WTC11 (cell line): ENCODE measurements at regions not wholly inside any gene's neighbourhood (a gene's known extent, or its start where the extent isn't known, plus 50 kb on each side); places are given as distances from the start of the nearest gene placed in this dataset.

Experiments used
- ATAC-seq: fragments of 200-7000 bp; cut with Tn5 transposase; 2 replicates; pipeline ENCODE4 v1.10.0; 2021; ENCODE audit warnings: mild to moderate bottlenecking, moderate library complexity
- CTCF ChIA-PET: fragments of 300-600 bp; sonication (Branson Sonifier 250); formaldehyde crosslinking; loops from one replicate; lab custom pipeline; 2021; ENCODE audit warnings: antibody characterized with exemption; lab: Charles Lee
- POLR2A ChIA-PET: fragments of 350-600 bp; sonication (Branson Sonifier 250); formaldehyde crosslinking; loops from one replicate; lab custom pipeline; 2021; ENCODE audit warnings: antibody characterized with exemption; lab: Charles Lee
- DNase-seq: peaks from one replicate; pipeline ENCODE4 v3.0.0; 2021; ENCODE audit warnings: low spot score
- H3K27ac Mint-ChIP-seq: 2 replicates; pipeline ENCODE4 v1.8.0; 2021; ENCODE audit warnings: mixed read lengths
- H3K27me3 Mint-ChIP-seq: 2 replicates; pipeline ENCODE4 v1.8.0; 2021; ENCODE audit warnings: low read depth, mild to moderate bottlenecking, moderate library complexity, mixed read lengths
- H3K36me3 Mint-ChIP-seq: 2 replicates; pipeline ENCODE4 v1.8.0; 2021; ENCODE audit warnings: mixed read lengths
- H3K4me1 Mint-ChIP-seq: 2 replicates; pipeline ENCODE4 v1.8.0; 2022; ENCODE audit warnings: mixed read lengths
- H3K4me3 Mint-ChIP-seq: 2 replicates; pipeline ENCODE4 v1.8.0; 2021; ENCODE audit warnings: mild to moderate bottlenecking, moderate library complexity, mixed read lengths
- H3K9me3 Mint-ChIP-seq: 2 replicates; pipeline ENCODE4 v1.8.0; 2021; ENCODE audit warnings: mixed read lengths
- CBFB ChIP-seq: sonication (generic); formaldehyde crosslinking; IDR thresholded peaks from 2 replicates; pipeline ENCODE4 v1.8.1; 2022; ENCODE audit warnings: mild to moderate bottlenecking, low read depth, missing genetic modification reagents
- HMGA2 ChIP-seq: fragments of 250-450 bp; sonication (Bioruptor Pico); IDR thresholded peaks from 2 replicates; pipeline ENCODE4 v1.4.0; 2021; ENCODE audit warnings: mild to moderate bottlenecking, moderate library complexity
- JAZF1 ChIP-seq: fragments of 250-450 bp; sonication (Bioruptor Pico); IDR thresholded peaks from 2 replicates; pipeline ENCODE4 v1.9.0; 2021; ENCODE audit warnings: moderate library complexity, mild to moderate bottlenecking, inconsistent platforms
- JUN ChIP-seq: sonication (generic); formaldehyde crosslinking; IDR thresholded peaks from 2 replicates; pipeline ENCODE4 v1.8.0; 2023; ENCODE audit warnings: mild to moderate bottlenecking, missing genetic modification reagents
- NFE2L1 ChIP-seq: sonication (generic); formaldehyde crosslinking; IDR thresholded peaks from 2 replicates; pipeline ENCODE4 v1.8.1; 2023; ENCODE audit warnings: missing genetic modification reagents
- NFYB ChIP-seq: sonication (generic); formaldehyde crosslinking; conservative IDR thresholded peaks from 2 replicates; pipeline ENCODE4 v1.8.0; 2022; ENCODE audit warnings: low read depth, missing genetic modification reagents
- NR1H2 ChIP-seq: sonication (generic); formaldehyde crosslinking; IDR thresholded peaks from 2 replicates; pipeline ENCODE4 v1.9.0; 2021; ENCODE audit warnings: mild to moderate bottlenecking, moderate library complexity, missing genetic modification reagents
- NR3C1 ChIP-seq: sonication (generic); formaldehyde crosslinking; conservative IDR thresholded peaks from 2 replicates; pipeline ENCODE4 v1.8.1; 2023; ENCODE audit warnings: low read depth, mild to moderate bottlenecking, missing genetic modification reagents
- OVOL2 ChIP-seq: fragments of 250-450 bp; sonication (Bioruptor Pico); IDR thresholded peaks from 2 replicates; pipeline ENCODE4 v1.9.0; 2021; ENCODE audit warnings: mild to moderate bottlenecking, borderline replicate concordance
- RORB ChIP-seq: fragments of 250-450 bp; sonication (Bioruptor Pico); IDR thresholded peaks from 2 replicates; pipeline ENCODE4 v1.9.0; 2021; ENCODE audit warnings: mild to moderate bottlenecking
- ZNF423 ChIP-seq: fragments of 250-450 bp; sonication (Bioruptor Pico); IDR thresholded peaks from 2 replicates; pipeline ENCODE4 v2.1.2; 2022; ENCODE audit warnings: mild to moderate bottlenecking, moderate library complexity
- ZNF671 ChIP-seq: fragments of 250-450 bp; sonication (Bioruptor Pico); IDR thresholded peaks from 2 replicates; pipeline ENCODE4 v1.8.0; 2021; ENCODE audit warnings: mild to moderate bottlenecking
- TF ChIP-seq, protein P1 (sequence below): sonication (generic); formaldehyde crosslinking; IDR thresholded peaks from 2 replicates; pipeline ENCODE4 v1.8.1; 2022; ENCODE audit warnings: low read depth, missing genetic modification reagents, borderline replicate concordance
- TF ChIP-seq, protein P2 (sequence below): sonication (generic); formaldehyde crosslinking; IDR thresholded peaks from 2 replicates; pipeline ENCODE4 v1.8.1; 2023; ENCODE audit warnings: mild to moderate bottlenecking, moderate library complexity, missing genetic modification reagents
- TF ChIP-seq, protein P3 (sequence below): fragments of 250-450 bp; sonication (Bioruptor Pico); IDR thresholded peaks from 2 replicates; pipeline ENCODE4 v1.9.0; 2021; ENCODE audit warnings: mild to moderate bottlenecking
- TF ChIP-seq, protein P4 (sequence below): sonication (generic); formaldehyde crosslinking; conservative IDR thresholded peaks from 2 replicates; pipeline ENCODE4 v1.8.1; 2023; ENCODE audit warnings: mild to moderate bottlenecking, low read depth, missing genetic modification reagents, moderate library complexity
- TF ChIP-seq, protein P5 (sequence below): sonication (generic); formaldehyde crosslinking; IDR thresholded peaks from 2 replicates; pipeline ENCODE4 v1.8.1; 2022; ENCODE audit warnings: low read depth, mild to moderate bottlenecking, moderate library complexity, missing genetic modification reagents, borderline replicate concordance
- TF ChIP-seq, protein P6 (sequence below): sonication (generic); formaldehyde crosslinking; IDR thresholded peaks from 2 replicates; pipeline ENCODE4 v1.8.1; 2023; ENCODE audit warnings: mild to moderate bottlenecking, missing genetic modification reagents, borderline replicate concordance
- TF ChIP-seq, protein P7 (sequence below): sonication (generic); formaldehyde crosslinking; IDR thresholded peaks from 2 replicates; pipeline ENCODE4 v1.8.0; 2023; ENCODE audit warnings: missing genetic modification reagents, mild to moderate bottlenecking, borderline replicate concordance

DNA sequence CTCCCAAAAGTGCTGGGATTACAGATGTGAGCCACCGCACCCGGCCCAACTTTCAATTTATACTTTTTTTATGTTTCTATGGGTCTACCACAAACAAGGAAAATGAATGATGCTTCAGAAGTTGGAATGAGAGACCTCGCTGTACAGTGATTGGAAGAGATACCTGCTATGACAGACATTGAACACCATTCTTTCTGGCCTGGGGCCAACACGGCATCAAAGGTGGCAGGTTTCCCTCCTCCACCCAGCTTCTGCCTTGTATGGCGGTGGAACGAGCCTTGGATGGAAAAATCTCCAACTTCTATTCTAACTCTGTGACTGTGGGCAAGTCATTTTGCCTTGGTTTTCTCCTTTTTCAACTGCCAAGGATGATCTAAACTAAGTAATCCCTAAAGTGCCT, 117.8 kb upstream of the FAM174B start:
- Mint-ChIP-seq H3K4me1 (no peaks in the 10 kb centered on the region), H3K36me3 (peaks cover 8% of the 10 kb centered on the region), H3K9me3 (peaks cover 4% of the 10 kb centered on the region; the same call in 1 of the 2 replicates), H3K27ac (no peak overlapping the region), H3K4me3 (no peak overlapping the region), H3K27me3 (no peaks in the 10 kb centered on the region)
- no peak for ATAC-seq
- DNase-seq = no peak
- CTCF ChIA-PET = interaction anchor here (1.1 kb wide), 1 partner anchor 24 kb away, joined by 3 read pairs; no protein-coding TSS in a partner anchor
- POLR2A ChIA-PET = interaction anchor here (0.7 kb wide), 1 partner anchor 127 kb away, joined by 5 read pairs; no protein-coding TSS in a partner anchor
- no peak for TF ChIP-seq NFE2L1 (CRISPR knock-in tag)
- TF ChIP-seq ZNF671 (CRISPR knock-in tag) = no peak
- no peak for TF ChIP-seq ZNF423 (CRISPR knock-in tag)
- no peak for TF ChIP-seq NFYB (CRISPR knock-in tag)
- TF ChIP-seq, protein P1, sequence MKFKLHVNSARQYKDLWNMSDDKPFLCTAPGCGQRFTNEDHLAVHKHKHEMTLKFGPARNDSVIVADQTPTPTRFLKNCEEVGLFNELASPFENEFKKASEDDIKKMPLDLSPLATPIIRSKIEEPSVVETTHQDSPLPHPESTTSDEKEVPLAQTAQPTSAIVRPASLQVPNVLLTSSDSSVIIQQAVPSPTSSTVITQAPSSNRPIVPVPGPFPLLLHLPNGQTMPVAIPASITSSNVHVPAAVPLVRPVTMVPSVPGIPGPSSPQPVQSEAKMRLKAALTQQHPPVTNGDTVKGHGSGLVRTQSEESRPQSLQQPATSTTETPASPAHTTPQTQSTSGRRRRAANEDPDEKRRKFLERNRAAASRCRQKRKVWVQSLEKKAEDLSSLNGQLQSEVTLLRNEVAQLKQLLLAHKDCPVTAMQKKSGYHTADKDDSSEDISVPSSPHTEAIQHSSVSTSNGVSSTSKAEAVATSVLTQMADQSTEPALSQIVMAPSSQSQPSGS (CRISPR knock-in tag) = no peak
- TF ChIP-seq JAZF1 (CRISPR knock-in tag) = no peak
- TF ChIP-seq, protein P2, sequence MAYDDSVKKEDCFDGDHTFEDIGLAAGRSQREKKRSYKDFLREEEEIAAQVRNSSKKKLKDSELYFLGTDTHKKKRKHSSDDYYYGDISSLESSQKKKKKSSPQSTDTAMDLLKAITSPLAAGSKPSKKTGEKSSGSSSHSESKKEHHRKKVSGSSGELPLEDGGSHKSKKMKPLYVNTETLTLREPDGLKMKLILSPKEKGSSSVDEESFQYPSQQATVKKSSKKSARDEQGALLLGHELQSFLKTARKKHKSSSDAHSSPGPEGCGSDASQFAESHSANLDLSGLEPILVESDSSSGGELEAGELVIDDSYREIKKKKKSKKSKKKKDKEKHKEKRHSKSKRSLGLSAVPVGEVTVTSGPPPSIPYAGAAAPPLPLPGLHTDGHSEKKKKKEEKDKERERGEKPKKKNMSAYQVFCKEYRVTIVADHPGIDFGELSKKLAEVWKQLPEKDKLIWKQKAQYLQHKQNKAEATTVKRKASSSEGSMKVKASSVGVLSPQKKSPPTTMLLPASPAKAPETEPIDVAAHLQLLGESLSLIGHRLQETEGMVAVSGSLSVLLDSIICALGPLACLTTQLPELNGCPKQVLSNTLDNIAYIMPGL (CRISPR knock-in tag) = no peak
- no peak for TF ChIP-seq NR1H2 (CRISPR knock-in tag)
- TF ChIP-seq CBFB (CRISPR knock-in tag) = no peak
- TF ChIP-seq OVOL2 (CRISPR knock-in tag) = no peak
- TF ChIP-seq, protein P3, sequence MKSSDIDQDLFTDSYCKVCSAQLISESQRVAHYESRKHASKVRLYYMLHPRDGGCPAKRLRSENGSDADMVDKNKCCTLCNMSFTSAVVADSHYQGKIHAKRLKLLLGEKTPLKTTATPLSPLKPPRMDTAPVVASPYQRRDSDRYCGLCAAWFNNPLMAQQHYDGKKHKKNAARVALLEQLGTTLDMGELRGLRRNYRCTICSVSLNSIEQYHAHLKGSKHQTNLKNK (CRISPR knock-in tag) = no peak
- TF ChIP-seq, protein P4, sequence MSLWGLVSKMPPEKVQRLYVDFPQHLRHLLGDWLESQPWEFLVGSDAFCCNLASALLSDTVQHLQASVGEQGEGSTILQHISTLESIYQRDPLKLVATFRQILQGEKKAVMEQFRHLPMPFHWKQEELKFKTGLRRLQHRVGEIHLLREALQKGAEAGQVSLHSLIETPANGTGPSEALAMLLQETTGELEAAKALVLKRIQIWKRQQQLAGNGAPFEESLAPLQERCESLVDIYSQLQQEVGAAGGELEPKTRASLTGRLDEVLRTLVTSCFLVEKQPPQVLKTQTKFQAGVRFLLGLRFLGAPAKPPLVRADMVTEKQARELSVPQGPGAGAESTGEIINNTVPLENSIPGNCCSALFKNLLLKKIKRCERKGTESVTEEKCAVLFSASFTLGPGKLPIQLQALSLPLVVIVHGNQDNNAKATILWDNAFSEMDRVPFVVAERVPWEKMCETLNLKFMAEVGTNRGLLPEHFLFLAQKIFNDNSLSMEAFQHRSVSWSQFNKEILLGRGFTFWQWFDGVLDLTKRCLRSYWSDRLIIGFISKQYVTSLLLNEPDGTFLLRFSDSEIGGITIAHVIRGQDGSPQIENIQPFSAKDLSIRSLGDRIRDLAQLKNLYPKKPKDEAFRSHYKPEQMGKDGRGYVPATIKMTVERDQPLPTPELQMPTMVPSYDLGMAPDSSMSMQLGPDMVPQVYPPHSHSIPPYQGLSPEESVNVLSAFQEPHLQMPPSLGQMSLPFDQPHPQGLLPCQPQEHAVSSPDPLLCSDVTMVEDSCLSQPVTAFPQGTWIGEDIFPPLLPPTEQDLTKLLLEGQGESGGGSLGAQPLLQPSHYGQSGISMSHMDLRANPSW (CRISPR knock-in tag) = no peak

DNA sequence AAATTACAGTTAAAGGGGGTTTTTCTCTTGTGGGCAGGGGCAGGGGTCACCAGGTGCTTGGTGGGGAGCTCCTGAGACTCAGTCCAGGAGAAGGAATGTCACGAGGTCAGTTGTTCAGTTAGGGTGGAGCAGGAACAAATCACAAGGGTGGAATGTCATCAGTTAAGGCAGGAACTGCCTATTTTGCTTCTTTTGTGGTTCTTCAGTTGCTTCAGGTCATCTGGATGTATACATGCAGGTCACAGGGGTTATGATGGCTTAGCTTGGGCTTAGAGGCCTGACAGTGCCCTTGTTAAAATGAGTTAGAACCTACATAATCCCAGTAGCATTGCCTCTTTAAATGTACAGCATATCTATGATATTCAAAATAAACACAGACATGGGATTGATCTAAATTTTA, 120.2 kb upstream of the CHD2 start:
- Mint-ChIP-seq H3K27me3 (no peaks in the 10 kb centered on the region), H3K36me3 (peaks cover 18% of the 10 kb centered on the region), H3K9me3 (peaks cover 14% of the 10 kb centered on the region), H3K4me3 (no peak overlapping the region), H3K4me1 (no peaks in the 10 kb centered on the region), H3K27ac (no peak overlapping the region)
- ATAC-seq (no peak), DNase-seq (no peak)
- ChIA-PET CTCF (interaction anchor here (0.7 kb wide), 1 partner anchor 336 kb away, joined by 3 read pairs; no protein-coding TSS in a partner anchor), POLR2A (no interaction called here)
- TF ChIP-seq ZNF423 (CRISPR knock-in tag) (no peak), NR1H2 (CRISPR knock-in tag) (no peak), CBFB (CRISPR knock-in tag) (no peak), JUN (no peak), RORB (CRISPR knock-in tag) (no peak), HMGA2 (CRISPR knock-in tag) (no peak), NR3C1 (CRISPR knock-in tag) (no peak)
- TF ChIP-seq, protein P5, sequence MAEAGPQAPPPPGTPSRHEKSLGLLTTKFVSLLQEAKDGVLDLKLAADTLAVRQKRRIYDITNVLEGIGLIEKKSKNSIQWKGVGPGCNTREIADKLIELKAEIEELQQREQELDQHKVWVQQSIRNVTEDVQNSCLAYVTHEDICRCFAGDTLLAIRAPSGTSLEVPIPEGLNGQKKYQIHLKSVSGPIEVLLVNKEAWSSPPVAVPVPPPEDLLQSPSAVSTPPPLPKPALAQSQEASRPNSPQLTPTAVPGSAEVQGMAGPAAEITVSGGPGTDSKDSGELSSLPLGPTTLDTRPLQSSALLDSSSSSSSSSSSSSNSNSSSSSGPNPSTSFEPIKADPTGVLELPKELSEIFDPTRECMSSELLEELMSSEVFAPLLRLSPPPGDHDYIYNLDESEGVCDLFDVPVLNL (CRISPR knock-in tag) = no peak
- TF ChIP-seq, protein P6, sequence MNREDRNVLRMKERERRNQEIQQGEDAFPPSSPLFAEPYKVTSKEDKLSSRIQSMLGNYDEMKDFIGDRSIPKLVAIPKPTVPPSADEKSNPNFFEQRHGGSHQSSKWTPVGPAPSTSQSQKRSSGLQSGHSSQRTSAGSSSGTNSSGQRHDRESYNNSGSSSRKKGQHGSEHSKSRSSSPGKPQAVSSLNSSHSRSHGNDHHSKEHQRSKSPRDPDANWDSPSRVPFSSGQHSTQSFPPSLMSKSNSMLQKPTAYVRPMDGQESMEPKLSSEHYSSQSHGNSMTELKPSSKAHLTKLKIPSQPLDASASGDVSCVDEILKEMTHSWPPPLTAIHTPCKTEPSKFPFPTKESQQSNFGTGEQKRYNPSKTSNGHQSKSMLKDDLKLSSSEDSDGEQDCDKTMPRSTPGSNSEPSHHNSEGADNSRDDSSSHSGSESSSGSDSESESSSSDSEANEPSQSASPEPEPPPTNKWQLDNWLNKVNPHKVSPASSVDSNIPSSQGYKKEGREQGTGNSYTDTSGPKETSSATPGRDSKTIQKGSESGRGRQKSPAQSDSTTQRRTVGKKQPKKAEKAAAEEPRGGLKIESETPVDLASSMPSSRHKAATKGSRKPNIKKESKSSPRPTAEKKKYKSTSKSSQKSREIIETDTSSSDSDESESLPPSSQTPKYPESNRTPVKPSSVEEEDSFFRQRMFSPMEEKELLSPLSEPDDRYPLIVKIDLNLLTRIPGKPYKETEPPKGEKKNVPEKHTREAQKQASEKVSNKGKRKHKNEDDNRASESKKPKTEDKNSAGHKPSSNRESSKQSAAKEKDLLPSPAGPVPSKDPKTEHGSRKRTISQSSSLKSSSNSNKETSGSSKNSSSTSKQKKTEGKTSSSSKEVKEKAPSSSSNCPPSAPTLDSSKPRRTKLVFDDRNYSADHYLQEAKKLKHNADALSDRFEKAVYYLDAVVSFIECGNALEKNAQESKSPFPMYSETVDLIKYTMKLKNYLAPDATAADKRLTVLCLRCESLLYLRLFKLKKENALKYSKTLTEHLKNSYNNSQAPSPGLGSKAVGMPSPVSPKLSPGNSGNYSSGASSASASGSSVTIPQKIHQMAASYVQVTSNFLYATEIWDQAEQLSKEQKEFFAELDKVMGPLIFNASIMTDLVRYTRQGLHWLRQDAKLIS (CRISPR knock-in tag) = no peak
- TF ChIP-seq, protein P7, sequence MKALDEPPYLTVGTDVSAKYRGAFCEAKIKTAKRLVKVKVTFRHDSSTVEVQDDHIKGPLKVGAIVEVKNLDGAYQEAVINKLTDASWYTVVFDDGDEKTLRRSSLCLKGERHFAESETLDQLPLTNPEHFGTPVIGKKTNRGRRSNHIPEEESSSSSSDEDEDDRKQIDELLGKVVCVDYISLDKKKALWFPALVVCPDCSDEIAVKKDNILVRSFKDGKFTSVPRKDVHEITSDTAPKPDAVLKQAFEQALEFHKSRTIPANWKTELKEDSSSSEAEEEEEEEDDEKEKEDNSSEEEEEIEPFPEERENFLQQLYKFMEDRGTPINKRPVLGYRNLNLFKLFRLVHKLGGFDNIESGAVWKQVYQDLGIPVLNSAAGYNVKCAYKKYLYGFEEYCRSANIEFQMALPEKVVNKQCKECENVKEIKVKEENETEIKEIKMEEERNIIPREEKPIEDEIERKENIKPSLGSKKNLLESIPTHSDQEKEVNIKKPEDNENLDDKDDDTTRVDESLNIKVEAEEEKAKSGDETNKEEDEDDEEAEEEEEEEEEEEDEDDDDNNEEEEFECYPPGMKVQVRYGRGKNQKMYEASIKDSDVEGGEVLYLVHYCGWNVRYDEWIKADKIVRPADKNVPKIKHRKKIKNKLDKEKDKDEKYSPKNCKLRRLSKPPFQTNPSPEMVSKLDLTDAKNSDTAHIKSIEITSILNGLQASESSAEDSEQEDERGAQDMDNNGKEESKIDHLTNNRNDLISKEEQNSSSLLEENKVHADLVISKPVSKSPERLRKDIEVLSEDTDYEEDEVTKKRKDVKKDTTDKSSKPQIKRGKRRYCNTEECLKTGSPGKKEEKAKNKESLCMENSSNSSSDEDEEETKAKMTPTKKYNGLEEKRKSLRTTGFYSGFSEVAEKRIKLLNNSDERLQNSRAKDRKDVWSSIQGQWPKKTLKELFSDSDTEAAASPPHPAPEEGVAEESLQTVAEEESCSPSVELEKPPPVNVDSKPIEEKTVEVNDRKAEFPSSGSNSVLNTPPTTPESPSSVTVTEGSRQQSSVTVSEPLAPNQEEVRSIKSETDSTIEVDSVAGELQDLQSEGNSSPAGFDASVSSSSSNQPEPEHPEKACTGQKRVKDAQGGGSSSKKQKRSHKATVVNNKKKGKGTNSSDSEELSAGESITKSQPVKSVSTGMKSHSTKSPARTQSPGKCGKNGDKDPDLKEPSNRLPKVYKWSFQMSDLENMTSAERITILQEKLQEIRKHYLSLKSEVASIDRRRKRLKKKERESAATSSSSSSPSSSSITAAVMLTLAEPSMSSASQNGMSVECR (CRISPR knock-in tag) = no peak
